ENCODE measurements at regions not wholly inside any gene's neighbourhood (a gene's known extent, or its start where the extent isn't known, plus 50 kb on each side); places are given as distances from the start of the nearest gene placed in this dataset.
"Not testable (repeated sequence)": the region's sequence is repeated elsewhere in the genome, so short reads cannot be mapped to it uniquely, and the experiment has no call there.

DNA sequence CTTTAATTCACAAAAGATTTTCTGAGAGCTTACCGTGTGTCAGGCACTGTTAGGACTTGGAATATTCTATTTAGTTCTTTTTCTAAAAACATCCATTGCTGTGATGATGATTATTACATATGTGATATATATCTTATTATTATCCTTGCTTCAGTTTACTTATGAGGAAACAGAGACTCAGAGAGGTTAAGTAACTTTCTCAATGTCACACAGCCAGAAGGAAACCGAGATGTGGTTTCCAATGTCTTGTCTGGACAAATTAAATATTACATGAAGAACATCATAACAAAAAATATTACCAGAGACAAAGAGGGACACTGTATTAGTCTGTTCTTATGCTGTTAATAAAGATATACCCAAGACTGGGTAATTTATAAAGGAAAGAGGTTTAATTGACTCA is 125.5 kb upstream of the DAP start:
- no peak for ATAC-seq (ENCODE audit: low FRiP score in 2 of 2)
- no peak overlapping the region for H3K27ac ChIP-seq
- DNase-seq: no peak
- H3K9me3 ChIP-seq: peaks cover 0 to 4% (median 2%) of the 10 kb centered on the region in 4 donors
- no peaks in the 10 kb centered on the region for H3K4me1 ChIP-seq
- 84 to 91% methylated on average over 2 of the region's 2 CpGs for WGBS, 2 donors
- TF ChIP-seq EP300 (IDR thresholded peaks at IDR 0.05) (no peak), POLR2A (IDR thresholded peaks at IDR 0.05) (no peak)
- no peak overlapping the region for H3K4me3 ChIP-seq
- no peaks in the 10 kb centered on the region for H3K27me3 ChIP-seq
- no peaks in the 10 kb centered on the region for H3K36me3 ChIP-seq

DNA sequence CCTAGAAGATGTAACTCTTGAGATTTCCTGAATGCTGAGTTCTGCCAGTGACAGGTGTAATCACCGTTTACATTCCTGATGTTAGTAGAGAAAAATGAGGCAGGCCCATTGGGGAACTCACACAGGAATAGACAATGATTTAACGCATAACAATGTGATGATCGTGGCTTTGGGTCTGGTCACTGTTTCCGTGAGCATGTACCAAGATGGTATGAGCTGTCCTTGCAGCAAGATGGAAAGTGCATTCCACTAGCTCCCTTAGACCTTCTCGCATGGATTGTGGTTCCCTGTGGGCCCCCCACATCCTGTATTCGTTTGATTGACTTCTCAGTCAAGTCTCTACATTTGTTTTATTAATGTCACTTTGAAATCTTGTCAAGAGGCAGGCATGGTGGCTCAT is 124.0 kb upstream of the DAP start:
- Histone ChIP-seq H3K9me3 (no peaks in the 10 kb centered on the region), H3K27ac (no peak overlapping the region), H3K4me3 (no peak overlapping the region), H3K27me3 (no peaks in the 10 kb centered on the region), H3K36me3 (no peaks in the 10 kb centered on the region), H3K4me1 (no peaks in the 10 kb centered on the region)
- DNase-seq (no peak), ATAC-seq (ENCODE audit: low FRiP score in 2 of 2) (no peak)
- WGBS, 2 donors: 67 to 70% methylated on average over 6 of the region's 6 CpGs
- TF ChIP-seq POLR2AphosphoS5 (IDR thresholded peaks at IDR 0.05) (no peak), EP300 (IDR thresholded peaks at IDR 0.05) (no peak), POLR2A (IDR thresholded peaks at IDR 0.05) (no peak)
- TF ChIP-seq, protein P1, sequence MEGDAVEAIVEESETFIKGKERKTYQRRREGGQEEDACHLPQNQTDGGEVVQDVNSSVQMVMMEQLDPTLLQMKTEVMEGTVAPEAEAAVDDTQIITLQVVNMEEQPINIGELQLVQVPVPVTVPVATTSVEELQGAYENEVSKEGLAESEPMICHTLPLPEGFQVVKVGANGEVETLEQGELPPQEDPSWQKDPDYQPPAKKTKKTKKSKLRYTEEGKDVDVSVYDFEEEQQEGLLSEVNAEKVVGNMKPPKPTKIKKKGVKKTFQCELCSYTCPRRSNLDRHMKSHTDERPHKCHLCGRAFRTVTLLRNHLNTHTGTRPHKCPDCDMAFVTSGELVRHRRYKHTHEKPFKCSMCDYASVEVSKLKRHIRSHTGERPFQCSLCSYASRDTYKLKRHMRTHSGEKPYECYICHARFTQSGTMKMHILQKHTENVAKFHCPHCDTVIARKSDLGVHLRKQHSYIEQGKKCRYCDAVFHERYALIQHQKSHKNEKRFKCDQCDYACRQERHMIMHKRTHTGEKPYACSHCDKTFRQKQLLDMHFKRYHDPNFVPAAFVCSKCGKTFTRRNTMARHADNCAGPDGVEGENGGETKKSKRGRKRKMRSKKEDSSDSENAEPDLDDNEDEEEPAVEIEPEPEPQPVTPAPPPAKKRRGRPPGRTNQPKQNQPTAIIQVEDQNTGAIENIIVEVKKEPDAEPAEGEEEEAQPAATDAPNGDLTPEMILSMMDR (IDR thresholded peaks at IDR 0.05): no peak

DNA sequence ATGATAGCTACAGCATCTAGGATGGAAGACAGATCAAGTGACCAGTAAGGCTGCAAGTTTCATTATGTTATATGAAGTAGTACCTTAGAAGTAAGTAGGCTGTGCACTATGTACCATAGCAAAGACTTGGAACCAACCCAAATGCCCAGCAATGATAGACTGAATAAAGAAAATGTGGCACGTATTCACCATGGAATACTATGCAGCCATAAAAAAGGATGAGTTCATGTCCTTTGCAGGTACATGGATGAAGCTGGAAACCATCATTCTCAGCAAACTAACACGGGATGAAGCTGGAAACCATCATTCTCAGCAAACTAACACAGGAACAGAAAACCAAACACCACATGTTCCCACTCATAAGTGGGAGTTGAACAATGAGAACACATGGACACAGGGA is 122.9 kb upstream of the DAP start:
- not testable (repeated sequence) for H3K9me3 ChIP-seq; ATAC-seq (ENCODE audit: low FRiP score in 2 of 2); H3K4me3 ChIP-seq; H3K4me1 ChIP-seq; H3K27me3 ChIP-seq; DNase-seq; H3K36me3 ChIP-seq; H3K27ac ChIP-seq
- 83 to 85% methylated on average over 2 of the region's 2 CpGs for whole genome bisulfite sequencing, 2 donors

DNA sequence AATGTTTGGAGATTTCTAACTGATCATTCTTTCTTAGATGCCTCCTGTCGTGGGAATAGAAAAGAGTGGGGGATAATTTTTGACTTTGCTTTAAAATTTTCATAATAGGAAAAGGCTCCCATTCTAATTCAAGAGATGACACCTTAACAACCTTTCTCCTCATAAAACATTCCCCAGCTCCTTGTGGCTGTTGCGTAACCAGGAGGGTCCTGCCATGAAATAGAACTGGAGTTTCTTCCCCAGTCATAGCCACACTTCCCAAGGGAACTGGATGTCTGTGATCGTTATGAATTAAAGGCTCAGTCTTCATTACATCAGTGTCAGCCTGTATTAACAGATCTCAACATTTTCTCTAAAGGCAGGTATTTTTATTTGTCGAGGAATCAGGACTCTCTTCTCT is 119.9 kb upstream of the DAP start:
- Histone ChIP-seq H3K4me1 (no peaks in the 10 kb centered on the region), H3K9me3 (no peaks in the 10 kb centered on the region), H3K27ac (no peak overlapping the region), H3K36me3 (no peaks in the 10 kb centered on the region), H3K4me3 (no peak overlapping the region), H3K27me3 (no peaks in the 10 kb centered on the region)
- ATAC-seq (ENCODE audit: low FRiP score in 2 of 2): no peak
- 75% methylated on average over 4 of the region's 4 CpGs for WGBS, 2 donors
- no peak for DNase-seq
- TF ChIP-seq EP300 (IDR thresholded peaks at IDR 0.05): no peak
- no peak for TF ChIP-seq POLR2AphosphoS5 (IDR thresholded peaks at IDR 0.05)

DNA sequence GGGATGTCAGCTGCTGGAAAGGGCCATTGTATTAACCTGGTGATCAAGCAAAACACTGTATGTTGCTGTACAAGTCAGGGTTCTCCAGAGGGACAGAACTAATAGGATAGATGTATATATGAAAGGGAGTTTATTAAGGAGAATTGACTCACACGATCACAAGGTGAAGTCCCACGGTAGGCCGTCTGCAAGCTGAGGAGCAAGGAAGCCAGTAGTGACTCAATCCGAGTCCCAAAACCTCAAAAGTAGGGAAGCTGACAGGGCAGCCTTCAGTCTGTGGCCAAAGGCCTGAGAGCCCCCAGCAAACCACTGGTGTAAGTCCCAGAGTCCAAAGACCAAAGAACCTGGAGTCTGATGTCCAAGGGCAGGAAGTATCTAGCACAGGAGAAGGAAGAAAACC is 116.0 kb upstream of the DAP start:
- not testable (repeated sequence) for H3K27ac ChIP-seq; ATAC-seq (ENCODE audit: low FRiP score in 2 of 2); H3K9me3 ChIP-seq; H3K27me3 ChIP-seq; DNase-seq; H3K4me1 ChIP-seq; H3K36me3 ChIP-seq; H3K4me3 ChIP-seq
- 62 to 71% methylated on average over 4 of the region's 4 CpGs for WGBS, 2 donors

DNA sequence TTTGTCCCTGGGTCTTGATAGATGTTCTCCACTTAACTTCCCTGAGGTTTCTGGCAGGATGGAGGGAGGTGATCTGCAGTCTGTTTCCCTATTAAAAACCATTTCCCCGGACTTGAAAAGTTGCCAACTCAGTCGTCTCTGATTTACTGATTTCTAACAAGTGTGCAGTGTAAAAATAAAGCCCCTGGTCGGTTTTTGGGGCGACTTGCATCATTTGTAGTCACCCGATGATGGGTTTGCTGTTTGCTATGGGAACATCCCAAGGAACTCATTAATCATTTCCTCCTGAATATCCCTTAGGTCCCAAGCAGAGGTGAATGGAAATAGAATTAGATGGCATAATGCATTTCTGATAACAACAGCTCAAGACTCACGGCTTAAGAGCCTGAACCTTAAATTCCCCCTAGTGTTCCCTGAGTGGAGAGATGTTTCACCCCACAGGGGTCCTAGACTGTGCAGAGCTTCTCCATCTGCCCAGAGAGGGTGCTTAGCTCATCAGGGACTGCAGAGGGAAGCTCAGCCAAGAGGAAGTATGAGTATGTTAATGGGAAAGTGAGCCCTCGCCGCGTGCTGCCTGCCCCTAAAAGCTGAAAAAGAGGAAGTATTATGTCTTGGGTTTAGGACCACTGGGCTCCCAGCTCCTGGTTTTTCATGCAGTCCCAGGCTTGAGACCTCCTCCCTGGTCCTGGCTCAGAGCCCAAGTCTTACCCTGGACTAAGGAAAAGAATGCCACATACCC is 115.1 kb upstream of the DAP start:
- TF ChIP-seq, protein P1 (IDR thresholded peaks at IDR 0.05): no peak
- TF ChIP-seq EP300 (IDR thresholded peaks at IDR 0.05) (no peak), POLR2A (IDR thresholded peaks at IDR 0.05) (no peak), POLR2AphosphoS5 (IDR thresholded peaks at IDR 0.05) (no peak)
- H3K9me3 ChIP-seq: no peaks in the 10 kb centered on the region
- ATAC-seq (ENCODE audit: low FRiP score in 2 of 2): peak in 1 of 2 donors; percentile 58
- no peaks in the 10 kb centered on the region for H3K36me3 ChIP-seq
- no peak overlapping the region for H3K4me3 ChIP-seq
- H3K27ac ChIP-seq: no peak overlapping the region
- WGBS, 2 donors: 39 to 51% methylated on average over 9 of the region's 9 CpGs
- H3K27me3 ChIP-seq: no peaks in the 10 kb centered on the region
- no peaks in the 10 kb centered on the region for H3K4me1 ChIP-seq
- DNase-seq: peak in 1 of 2 donors; percentile 41

DNA sequence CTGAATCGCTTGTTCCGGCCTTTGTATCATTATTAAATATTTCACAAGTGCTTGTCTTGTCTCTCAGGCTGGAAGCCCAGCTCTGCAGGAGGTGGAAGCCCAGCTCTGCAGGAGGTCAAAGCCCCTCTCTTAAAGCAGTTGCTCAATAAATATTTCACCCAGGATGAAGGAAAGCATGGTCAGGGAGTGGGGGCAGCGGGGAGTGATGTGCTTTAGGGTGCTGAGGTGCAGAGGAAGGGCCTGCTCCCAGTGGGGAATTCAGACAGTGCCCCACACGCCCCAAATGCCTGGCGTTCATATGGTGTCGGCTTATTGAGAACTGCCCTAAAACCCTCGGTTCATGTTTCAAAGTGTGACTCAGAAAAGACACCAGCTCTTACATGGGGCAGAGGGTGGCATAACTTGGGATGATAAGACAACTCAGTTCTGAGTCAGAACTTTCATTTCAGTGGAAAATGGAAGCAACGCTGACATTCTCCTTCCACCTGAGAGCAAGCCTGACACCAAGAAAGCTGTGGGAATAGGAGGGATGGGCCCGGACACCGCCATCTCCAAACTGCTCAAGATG is 114.3 kb upstream of the DAP start:
- WGBS, 2 donors: 93 to 97% methylated on average over 9 to 10 of the region's 10 CpGs
- TF ChIP-seq POLR2A (IDR thresholded peaks at IDR 0.05): no peak
- no peak for TF ChIP-seq EP300 (IDR thresholded peaks at IDR 0.05)
- no peak for TF ChIP-seq POLR2AphosphoS5 (IDR thresholded peaks at IDR 0.05)
- TF ChIP-seq, protein P1 (IDR thresholded peaks at IDR 0.05): no peak
- Histone ChIP-seq H3K36me3 (no peaks in the 10 kb centered on the region), H3K4me1 (no peaks in the 10 kb centered on the region), H3K27ac (no peak overlapping the region), H3K9me3 (no peaks in the 10 kb centered on the region), H3K4me3 (no peak overlapping the region), H3K27me3 (no peaks in the 10 kb centered on the region)
- DNase-seq (no peak), ATAC-seq (ENCODE audit: low FRiP score in 2 of 2) (no peak)
